NCI-H2107 (cell line): ENCODE measurements at regions not wholly inside any gene's neighbourhood (a gene's known extent, or its start where the extent isn't known, plus 50 kb on each side); places are given as distances from the start of the nearest gene placed in this dataset.

Source experiments
- DNase-seq: peaks from one replicate; lab custom pipeline; 2025; lab: John Stamatoyannopoulos, UW

DNA sequence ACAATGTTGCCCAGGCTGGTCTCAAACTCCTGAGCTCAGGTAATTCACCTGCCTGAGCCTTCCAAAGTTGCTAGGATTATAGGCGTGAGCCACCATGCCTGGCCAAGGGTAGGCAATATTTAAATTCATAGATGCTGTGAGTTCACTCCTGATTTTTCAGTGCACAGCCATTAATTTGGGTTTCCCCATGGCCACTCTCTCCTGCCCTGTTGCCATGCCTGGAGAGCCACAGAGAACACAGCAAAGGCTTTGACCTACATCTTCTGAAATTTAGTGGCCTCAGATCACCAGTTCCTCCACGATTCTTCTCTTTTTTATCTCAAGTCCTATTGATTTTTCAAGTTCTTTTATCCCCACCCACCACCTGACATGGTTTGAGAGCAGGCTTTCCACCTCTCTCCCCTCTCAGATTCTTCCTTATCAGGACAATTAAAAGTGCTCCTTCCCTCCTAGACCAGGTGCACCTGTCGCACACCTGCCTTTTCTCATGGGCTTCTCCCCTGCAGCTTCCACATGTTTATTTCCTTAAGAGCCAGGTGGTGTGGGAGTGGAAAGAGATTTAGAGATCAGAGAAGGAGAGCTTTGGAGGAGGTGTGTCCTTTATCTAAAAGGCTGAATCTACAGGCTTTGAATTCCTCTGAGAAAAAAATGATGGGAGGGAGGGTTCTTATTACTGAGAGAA, 123.8 kb downstream of the ADRA2A start:
- peak; percentile 42 for DNase-seq

DNA sequence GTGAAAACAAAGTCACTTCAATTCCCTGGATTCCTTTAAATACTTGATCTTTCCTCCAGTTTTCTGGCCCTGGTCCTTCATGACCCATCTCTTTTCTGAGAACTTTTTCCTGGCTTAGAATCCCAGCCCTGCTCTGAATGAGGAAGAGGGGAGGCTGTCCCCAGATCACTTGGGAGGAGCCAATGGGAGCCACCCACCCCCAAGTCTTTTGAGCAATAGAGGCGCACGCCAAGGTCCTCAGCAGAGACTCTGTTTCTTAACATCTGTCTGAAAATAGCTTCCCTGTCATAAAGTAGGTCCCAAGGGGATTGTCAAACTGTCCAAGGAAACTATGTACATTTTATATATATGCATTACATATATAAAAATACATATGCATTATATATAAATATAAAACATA, 126.8 kb downstream of the ADRA2A start:
- no peak for DNase-seq

DNA sequence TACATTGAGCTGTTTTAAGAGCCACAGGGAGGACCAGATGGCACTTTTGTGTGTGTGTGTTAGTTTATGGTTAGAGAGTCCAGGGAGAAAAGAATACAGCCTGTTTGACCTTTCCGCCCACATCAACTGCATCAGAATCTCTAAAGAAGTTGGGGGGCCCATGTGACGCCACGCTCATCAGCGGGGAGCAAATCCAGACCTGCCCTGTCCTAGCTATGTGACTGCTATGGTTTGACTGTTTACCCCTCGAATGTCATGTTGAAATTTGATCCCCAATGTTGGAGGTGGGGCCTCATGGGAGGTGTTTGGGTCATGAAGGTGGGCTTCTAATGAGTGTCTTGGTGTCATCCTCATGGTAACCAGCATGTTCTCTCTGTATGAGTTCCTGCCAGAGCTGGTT, 128.0 kb downstream of the ADRA2A start:
- no peak for DNase-seq

DNA sequence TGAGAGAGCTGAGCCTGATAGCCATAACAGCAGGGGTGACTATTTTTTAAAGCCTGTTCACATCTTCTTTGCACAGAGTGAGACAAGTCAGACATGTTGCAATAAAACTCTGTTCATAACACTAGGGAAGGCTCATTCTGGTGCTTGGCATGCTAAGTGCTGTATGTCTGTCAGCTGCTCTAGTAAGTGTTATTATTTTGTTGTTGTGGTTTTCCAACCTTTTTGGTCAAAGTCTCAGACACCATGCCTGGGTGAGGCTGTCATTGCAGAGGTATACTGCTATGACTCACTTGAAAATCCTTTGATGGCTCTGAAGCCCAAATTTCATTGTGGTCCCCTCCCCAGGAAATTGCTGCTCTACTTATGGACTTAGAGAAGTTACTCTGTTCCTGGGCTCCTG, 129.7 kb downstream of the ADRA2A start:
- no peak for DNase-seq

DNA sequence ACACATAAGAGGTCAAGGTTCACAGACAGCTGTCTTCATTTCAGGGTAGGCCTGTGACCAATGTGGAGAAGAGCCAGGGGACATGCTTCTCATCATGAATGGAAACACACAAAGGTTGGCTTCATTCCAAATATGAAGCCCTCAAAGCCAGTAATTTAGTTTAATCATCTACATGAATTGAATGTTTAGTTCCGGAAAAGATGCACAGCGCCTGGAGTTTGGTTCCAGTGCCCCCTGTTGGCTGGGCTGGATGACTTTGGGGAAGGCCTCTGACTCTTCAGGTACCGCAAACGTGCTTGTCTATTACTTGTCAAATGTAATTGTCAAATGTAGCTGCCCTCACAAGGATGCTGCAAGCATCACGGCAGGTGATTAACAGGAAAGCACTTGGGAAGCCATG, 130.7 kb downstream of the ADRA2A start:
- DNase-seq: peak; percentile 16

DNA sequence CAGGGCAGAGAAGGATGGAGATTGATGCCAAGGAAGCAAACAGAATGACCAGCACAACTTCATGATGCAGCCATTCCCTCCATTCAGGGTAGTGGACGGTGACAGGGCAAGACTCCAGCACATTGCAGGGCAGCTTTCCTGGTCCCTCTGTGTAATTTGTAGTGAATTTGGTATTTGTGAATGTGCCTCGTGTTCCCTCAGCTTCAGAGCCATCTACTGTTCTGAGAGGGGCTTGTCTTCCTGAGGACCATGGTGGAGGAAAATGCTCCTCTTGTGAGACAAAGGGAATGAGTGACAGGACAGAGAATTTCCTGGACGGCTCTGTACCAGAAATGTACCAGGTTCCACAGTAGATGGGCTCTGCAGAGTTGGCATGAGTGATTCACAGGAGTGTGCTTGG, 132.1 kb downstream of the ADRA2A start:
- no peak for DNase-seq

DNA sequence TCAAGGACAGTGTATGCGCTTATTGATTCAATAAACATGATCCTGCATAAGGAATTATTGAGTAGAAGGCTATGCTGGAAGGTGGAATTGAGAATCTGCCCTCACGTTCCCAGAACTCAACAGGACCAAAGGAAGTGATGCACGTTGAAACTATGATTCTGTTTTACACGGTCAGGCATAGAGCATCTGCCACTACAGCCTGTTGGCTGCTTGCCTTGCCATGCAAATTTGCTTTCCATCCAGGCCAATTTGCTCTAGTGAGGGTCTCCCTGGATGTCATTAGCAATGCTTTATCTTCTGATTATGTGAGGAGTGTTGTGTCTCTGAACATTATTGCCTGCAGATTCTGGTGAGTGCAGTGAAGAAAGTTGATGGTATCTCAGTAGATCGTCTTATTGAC, 132.9 kb downstream of the ADRA2A start:
- DNase-seq: no peak

DNA sequence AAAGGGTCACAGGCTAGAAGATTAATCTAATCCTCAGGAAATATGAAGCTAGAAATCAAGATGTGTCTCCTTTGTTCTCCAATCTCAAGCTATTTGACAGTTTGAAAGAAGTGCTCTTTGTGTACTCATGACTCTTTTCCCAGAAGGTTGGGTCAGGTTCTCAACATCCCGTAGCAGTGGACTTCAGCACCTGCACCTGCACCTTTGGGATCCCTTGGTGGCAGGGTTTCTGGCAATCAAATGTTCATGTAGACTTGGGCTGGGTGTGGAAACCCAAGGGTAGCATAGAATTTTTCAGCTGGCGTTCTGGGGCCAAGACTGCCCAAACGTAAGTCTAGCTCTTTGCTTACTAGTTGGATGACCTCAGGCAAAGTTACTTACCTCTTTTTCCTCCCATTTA, 134.4 kb downstream of the ADRA2A start:
- no peak for DNase-seq

DNA sequence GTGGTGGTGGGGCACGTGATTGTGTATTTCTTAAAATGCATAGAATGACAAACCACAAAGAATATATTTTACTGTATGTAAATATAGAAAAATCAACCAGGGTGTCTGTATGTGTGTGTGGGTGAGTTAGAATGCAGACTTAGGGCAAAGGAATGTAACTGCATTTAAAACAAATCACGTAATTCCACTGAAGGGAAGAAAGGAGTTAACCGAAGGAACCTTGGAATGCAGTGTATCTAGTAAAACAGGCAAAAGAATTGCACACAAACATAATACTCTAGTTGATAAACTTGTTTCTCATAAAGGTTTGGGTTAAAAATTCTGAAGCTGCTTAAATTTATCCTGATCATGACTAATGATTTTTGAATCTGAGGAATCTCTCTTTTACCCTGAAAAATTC, 134.9 kb downstream of the ADRA2A start:
- DNase-seq: no peak

DNA sequence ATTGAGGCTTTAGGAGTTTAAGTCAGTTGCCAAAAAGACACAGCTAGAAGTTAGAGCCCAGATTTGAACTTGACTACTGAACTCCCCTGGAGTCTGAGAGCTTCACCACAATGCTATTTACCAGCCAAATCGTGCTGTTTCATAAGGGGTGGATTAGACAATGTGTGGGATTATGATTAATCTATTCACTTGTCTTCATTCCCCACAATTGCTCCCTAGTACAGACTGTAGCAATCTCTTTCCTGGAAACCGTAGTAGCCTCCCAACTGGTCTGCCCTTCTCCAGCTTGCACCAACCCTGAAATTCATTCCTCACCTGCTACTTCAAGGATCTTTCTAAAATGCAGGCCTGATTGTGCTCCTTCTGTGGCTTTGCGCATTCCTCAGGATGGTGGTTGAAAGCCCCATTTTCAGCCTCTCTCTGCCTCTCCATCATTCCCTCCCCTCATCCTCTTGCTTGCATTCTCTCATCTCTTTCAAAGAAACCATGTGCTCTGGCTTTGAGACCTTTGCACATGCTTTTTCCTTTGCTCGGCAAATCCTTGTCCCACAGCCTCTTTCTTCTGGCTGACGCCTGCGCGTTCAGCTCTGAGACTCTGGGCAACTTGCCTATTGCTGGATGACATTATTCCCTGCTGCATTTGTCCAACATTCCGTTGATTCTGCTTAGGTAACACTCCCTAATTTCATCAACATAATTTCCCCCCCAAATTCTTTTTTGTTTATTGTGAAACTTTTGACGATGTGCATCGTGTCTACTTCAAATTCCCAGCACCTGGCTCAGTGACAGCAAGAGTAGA, 145.1 kb downstream of the ADRA2A start:
- no peak for DNase-seq

DNA sequence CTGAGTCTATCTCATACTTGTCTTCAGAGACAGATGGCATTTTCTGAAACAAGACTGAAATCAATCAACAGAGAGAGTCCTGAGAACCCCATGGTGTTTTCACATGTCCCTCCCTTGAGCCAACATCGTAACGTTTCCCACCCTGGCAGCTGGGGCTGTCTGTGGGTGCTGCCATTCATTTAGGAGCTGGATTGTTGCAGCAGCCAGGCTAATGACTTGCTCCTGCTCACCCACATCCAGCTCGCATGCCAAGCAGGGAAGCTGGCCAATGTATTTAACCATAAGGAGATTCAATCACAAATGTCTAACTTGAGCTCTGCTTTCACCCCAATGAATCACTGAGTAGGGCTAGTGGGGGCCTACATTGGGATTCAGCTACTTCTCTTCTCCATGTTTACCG, 146.1 kb downstream of the ADRA2A start:
- DNase-seq: no peak

DNA sequence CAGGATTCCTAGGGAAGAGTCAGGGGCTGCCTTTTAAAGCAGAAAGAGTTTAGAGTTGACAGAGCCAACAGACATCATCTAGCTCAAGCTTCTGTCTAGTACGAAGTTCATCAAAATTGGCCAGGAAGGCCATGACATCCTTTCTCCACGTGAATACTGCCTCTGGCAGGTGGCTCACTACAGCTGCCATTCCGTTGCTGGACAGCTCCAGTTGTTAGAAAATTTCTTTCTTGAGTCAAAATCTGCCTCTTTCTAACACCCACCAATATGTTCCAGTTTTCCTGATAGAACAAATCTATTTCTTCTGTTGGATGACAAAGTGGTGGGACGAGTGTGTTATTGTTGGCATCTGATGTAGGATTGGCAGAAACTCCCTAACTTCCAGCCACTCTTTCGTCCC, 154.9 kb downstream of the ADRA2A start:
- DNase-seq: no peak

DNA sequence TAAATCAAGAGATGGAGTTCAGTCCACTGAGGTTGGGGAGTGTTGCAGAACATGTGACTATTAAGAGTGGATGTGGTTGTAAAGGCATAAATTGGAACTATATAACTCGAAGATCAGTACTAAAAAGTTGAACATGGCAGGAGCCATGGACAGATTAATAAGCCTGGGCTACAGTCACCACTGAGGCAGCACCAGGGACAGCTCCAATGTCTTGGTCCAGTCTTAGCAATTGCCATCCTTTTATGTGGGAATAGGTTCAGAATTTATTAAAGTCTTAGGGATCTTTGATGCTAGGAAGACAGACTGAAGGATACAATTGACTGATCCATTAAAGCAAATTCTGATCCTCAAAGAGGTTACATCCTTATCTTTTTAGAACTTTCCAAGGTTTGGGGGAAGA, 156.6 kb downstream of the ADRA2A start:
- no peak for DNase-seq

DNA sequence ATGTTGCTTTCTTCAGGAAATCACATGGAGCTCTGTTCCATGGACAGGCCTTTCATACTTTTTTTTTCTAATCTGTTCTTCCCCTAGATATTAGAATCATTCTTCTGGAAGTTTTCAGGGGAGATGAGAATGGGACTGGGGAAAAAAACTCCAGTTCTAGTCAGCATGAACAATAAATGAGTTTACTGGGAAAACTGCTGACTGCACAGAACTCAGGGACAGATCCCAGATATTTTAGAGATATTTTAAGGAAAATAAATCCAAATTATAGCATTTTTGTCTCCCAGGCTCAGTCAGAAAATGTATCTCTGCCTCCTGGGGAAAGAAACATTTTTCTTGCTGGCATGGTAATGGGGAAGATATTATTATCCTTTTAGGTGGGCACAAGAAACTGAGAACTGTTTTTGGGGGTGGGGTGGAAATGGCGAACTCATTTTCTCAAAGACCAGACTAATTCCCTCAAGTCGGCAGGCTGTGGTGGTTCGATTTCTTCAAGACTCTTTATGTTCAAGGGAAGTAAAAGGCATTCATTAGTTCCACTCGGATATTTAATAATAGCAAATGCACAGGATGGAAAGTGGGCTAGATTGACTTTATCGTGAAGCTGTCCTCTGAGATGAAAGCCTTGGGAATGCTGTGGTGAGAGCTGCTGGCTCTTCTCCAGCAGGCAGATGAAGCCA, 157.5 kb downstream of the ADRA2A start:
- DNase-seq: no peak

DNA sequence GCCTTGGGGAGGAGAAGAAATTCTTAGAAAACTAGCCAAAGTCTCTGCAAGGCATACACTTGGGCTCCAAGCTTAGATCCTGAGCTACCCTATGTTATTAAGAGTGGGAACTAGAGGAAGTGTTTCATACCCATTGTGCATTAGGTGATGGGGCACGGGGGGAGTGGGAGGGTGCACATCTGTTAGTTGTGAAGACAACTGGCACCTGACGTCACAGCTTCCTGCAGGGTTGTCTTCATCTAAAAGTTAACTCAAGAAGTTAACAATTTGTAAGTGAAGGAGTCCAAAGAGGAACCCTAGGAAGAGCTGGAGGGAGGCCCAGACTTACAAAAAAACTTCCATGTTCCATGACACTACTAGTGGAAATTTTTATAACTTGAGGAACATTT, 158.1 kb downstream of the ADRA2A start:
- DNase-seq: no peak

DNA sequence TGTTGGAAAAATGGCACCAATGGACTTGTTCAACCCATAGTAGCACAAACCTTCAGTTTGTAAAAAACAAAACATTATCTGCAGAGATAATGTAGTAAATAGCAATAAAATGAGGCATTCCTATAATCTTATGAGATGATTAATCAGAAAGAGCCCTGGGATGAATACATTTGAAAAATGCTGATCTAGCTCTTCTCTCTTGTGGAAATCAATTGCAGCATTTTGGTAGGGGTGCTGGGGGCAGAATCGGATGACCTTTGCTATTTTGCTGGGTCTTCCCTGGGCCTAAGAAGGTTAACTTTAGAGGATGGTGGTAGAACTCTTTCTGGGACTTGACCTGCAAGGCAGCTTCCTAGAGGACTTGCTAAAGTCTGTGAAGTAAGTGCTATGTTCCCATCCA, 163.5 kb downstream of the ADRA2A start:
- DNase-seq: no peak

DNA sequence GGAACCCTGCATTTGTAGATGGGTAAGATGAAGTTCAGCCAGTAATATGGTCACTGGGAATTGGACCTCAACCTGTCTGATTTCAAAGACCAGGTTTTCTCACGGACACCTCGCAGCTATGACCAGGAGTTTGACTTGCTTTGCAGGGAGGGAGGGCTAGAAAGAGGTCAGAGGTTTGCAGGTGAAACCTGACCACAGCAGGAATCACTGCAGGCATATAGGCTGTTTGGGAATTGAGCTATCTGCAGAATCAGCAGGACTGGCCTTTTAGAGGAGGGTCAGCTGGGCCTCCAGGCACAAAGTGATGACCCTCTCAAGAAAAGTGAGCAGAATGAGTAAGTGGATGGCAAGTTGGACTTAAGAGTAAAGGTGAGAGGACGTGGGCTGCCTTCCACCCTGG, 166.3 kb downstream of the ADRA2A start:
- no peak for DNase-seq

DNA sequence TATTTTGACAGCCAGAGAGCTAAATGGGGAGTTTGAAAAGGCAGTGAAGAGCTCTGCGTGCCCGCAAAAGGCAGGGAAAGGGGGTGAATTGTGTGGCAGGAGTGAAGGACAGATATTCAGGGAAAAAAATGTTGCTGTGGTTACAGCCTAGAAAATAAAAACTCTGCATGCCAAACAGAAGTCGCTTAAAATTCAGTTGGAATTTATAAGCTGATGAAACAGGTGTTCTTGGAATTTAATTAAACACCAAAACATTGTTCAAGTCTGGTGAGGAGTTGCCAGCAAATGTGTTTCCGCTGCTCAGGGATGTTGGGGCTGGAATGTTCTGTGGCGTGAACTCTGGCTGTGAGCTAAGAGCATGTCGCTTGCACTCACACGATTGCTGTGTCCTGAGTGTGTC, 169.3 kb downstream of the ADRA2A start:
- no peak for DNase-seq

DNA sequence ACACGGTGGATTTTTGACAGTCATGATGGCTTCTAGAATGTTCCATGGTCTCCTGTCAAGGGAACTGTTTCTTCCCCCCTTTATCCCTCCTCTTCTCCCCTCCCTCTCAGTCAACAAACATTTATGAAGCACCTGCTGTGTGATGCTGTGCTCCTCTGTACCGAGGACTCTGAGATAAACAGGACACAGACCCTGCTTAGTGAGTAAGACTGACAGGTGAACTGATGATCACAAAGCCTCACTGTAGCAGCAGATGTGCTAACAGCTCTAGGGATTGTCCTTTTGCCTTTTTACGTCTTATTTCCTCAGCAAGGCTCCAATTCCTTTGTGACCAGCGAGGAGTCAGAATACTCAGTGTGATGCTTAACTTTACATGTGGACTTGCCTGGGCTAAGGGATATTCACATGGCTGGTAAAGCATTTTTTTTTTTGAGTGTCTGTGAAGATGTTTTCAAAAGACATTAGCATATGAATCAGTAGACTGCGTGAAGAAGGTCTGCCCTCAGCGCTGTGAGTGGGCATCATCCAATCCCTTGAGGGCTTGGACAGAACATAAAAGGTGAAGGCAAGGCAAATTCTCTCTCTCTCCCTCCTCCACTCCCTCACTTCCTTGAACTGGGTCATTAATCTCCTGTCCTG, 170.1 kb downstream of the ADRA2A start:
- no peak for DNase-seq

DNA sequence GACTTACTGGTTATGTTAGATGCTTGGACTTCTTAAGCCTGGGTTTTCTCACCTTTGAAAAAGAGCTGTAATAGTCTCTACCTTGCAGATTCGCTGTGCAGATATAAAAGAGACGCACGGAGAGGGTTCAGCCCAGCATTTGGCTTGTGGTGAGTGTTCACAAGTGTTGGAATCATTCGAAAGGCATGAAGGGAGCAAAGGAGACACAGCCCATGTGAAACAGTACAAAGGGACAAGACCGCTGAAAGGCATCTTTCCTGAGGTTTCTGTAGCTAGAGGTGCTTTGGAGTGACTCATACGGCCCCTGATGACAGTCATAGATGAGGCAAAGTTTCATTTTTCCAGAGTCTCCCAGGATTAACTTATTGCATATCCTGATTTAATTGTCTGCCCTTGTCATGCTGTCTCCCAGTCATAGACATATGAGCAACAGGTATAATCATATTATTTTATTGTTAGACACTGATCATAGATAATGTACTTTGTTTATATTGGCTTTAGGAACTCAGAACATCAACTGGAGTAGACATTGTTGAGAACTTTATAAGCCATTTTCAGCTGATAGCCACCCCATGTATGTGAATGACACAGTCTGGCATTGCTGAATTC, 171.1 kb downstream of the ADRA2A start:
- DNase-seq: no peak

DNA sequence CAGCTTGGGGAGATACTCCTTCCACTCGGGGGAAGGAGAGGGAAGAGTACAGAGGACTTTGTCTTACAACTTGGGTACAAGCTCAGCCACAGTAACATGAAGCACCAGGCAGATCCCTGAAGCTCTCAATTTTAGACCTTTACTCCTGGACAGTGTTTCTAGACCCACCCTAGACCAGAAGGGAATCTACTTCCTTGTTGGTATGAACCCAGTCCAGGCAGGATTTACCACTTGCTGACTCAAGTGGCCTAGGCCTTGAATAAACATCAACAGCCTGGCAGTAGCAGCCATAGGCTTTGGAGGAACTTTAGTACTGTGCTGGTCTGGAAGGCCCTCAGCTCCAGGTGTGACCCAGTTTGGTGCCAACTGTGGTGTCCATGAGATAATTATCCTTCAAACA, 173.1 kb downstream of the ADRA2A start:
- no peak for DNase-seq

DNA sequence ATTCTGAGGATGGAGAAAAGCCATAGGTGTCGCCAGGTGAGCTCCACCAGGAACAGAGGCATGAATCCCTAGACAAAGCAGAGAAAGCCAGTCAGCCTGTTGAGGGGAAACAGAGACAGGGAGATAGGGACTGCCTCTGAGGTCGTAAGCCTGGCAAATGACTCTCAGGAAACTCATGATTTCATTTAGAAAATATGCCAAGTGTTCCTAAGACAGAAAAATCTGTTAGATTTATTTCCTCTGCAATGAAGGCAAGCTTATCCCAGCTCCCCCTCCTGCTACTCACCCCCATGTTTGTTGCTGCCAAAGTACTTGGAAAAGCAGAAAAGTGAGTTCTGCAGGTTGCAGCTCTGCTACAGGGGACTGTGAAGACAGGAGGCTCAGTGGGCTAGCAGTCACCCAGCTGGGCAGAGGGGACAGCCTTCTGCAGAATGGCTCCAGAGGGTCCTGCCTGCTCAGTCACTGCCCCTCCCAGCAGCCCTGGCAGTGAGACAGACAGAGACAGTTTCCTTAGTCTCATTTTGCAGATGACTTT, 184.3 kb downstream of the ADRA2A start:
- no peak for DNase-seq
